KG1 (cell line): ENCODE measurements at regions not wholly inside any gene's neighbourhood (a gene's known extent, or its start where the extent isn't known, plus 50 kb on each side); places are given as distances from the start of the nearest gene placed in this dataset.

Experiments used
- DNase-seq: peaks from one replicate; lab custom pipeline; 2025; lab: John Stamatoyannopoulos, UW

GRCh38 chr18:22625406-22625805 lies 207.7 kb upstream of the CTAGE1 start:
- no peak for DNase-seq

DNA sequence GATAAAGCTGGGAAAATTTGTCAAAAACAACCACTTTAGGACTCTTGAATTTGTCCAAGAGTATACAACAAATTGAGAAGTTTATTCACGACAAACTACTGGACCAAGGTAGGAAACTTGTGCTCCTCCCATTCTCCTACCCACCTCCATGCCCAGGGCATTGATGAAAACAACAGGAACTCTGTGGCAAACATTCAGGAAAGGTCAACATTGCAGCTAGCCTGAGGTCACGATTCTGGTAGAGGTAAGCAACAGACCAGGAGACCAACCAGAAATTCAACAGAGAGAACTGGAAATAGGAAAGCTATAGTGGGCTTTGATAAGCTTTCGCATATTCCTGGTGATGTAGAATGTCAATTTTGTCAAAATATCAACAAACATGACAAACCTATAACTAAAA lies 209.1 kb upstream of the CTAGE1 start:
- no peak for DNase-seq

DNA sequence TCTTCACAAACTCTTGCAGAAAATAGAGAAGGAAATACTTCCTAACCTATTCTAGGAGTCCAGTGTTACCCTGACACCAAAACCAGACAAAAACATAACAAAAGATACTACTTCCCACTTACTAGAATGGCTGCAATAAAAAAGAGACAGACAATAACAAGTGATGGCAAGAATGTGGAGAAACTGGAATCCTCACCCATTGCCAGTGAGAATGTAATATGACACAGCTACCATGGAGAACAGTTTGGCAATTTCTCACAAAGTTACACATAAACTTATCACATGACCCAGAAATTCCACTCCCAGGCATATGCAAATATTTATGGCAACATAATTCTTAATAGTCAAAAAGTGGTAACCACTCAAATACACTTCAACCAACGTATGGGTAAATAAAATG lies 209.8 kb upstream of the CTAGE1 start:
- no peak for DNase-seq

DNA sequence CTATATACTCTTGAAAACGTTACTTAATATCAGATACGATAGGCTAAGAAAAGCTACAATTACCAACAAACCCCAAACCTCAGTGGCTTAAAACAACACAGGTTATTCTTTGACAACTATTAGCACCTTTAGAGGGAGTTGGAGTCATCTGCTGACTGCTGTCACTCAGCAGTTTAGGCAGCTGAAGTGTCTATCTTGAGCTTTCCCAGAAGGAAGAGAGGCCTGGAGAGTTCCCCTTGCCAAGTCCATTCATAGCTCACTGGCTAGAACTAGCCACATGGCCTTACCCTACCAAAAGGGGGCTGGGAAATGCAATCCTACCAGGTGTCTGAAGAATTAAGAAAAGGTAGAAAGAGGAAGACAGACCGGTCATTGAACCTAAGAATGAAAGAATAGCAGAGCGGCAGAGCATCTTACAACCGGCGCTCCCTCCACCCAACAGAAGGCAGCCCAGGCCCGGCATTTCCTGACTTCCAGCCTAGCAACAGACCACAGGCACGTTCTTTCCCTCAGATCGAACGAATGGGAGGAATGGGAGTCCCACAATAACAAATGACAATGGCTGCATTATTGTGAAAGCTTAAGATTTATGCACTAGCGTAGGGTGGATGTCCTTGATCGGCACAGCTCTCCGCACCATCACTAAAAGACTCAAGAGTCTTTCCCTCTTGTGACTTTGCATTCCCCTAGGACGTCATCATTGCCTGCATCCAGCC lies 211.2 kb upstream of the CTAGE1 start:
- DNase-seq: no peak

DNA sequence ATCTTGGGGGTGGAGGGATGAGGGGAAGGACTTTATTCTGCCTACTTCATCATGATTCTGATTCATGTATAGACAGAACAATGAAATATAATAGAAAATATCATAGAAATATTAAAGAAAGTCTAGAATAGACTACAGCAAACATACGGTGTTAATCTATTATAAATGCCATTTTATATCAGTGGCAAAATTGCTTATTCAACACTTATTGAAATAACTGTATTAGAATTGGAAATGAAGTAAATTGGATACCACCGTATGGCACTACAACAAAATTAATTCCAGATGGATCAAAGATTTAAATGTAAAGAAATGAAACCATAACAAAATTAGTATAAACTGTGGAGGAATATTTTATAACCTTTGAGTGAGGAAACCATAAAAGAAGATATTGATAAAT lies 213.3 kb upstream of the CTAGE1 start:
- DNase-seq: no peak

DNA sequence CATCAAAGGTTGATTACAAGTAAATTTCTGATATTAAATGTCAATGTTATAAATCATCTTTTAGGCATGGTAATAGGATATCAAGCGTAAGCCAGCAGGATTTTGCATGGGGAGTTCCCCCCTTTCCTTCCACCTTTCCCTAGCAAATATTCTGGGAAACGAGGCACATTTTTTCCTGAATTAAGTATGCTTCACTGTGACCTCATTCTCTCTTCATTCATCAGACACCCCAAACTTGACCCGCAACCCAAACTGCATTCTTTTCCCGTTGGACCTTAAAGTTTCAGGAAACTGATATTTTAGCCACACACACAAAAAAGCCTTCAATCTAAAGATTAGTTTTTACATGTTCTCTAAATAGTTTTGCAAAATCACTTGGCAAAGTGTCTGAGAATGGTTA lies 214.5 kb upstream of the CTAGE1 start:
- DNase-seq: no peak

DNA sequence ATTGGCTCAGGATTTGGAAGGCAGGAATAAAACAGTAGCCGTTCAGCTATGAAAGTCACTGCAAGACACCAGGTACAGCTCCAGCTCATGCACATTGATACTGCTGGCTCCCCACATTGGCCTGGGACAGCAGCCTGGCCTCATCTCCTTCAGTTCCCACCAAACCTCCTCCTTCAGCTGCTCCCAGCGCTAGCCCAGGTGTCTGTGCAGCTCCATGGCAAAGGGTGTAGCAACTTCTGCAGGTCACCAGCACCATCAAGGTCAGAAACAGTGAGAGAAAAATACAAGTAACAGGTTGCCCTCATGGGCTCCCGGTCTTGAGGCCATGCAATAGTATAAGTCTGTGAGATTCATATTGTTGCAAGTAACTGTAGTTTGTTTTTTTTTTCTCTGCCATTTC lies 216.7 kb upstream of the CTAGE1 start:
- no peak for DNase-seq

DNA sequence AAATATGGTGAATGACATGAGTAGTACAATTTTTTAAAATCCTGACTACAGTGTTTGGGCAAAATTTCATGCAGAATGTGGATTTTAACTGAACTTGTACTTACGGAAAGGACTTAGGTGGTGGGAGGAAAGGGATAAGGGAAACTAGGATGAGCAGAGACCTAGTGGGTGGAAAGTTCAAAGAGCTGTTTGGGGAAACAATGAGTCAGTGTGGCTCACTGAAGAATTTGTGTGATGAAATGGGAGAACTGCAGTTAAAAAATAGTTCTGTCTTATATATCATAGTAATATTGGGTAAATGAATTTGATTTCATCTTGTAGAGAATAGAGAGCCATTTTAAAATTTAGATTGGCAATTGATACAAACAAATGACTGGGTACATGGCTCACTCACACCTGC lies 220.1 kb upstream of the CTAGE1 start:
- DNase-seq: no peak

- no peak for DNase-seq
Observed at GRCh38 chr18:22639026-22639463, 221.3 kb upstream of the CTAGE1 start.

- no peak for DNase-seq
Observed at GRCh38 chr18:22639561-22639960, 221.8 kb upstream of the CTAGE1 start.

- no peak for DNase-seq
Observed at GRCh38 chr18:22640281-22640842, 222.6 kb upstream of the CTAGE1 start.

DNA sequence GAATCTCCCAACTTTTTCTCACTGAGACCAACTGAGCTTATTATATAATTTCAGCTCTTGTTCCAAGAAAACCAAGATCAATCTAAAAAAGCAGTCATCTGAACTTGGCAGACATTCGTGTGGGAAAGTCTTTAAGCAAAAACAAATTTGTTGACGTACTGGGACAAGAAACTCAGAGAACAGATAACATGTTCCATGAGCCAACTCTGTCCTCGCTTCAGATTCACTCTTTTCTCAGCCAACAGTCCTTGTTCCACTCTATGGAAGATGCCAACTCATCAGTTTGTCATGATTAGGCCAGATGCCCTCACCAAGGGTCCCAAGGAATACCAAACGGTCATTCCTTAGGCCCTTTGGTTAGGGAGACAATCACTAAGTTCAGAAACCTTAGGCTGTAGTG lies 224.2 kb upstream of the CTAGE1 start:
- DNase-seq: no peak

DNA sequence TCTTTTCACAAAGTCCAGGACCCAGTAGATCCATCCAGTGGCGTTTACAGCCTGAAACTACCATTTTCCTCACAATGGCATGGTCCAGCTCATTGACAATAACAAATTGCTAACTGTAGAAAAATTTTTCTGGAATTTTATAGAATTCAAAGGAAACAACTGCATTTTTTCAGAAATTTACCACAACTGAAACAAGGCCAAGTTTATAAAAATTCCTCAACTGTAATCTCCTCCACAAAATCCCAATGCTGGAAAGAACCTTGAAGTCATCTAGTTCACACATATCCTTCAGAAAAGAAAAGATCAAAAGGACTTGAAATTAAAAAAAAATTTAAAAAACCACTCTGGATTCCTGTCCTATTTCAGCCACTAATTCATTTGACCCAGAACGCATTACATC lies 226.0 kb upstream of the CTAGE1 start:
- no peak for DNase-seq

- no peak for DNase-seq
Observed at GRCh38 chr18:22650247-22650646, 232.5 kb upstream of the CTAGE1 start.

- DNase-seq: no peak
Observed at GRCh38 chr18:22657619-22658018, 239.9 kb upstream of the CTAGE1 start.

DNA sequence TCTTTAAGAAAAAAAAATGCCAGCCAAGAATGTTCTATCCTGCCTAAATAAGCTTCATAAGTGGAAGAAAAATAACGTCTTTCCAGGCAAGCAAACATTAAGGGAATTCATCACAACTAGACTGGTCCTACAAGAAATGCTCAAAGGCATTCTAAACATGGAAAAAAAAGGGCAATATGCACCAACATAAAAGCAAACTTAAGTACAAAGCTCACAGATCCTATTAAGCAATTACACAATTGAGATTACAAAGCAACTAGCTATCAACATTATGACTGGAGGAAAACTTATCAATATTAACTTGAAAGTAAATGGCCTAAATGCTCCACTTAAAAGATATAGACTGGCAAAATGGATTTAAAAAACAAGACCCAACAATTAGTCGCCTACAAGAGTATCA lies 240.6 kb upstream of the CTAGE1 start:
- DNase-seq: no peak

DNA sequence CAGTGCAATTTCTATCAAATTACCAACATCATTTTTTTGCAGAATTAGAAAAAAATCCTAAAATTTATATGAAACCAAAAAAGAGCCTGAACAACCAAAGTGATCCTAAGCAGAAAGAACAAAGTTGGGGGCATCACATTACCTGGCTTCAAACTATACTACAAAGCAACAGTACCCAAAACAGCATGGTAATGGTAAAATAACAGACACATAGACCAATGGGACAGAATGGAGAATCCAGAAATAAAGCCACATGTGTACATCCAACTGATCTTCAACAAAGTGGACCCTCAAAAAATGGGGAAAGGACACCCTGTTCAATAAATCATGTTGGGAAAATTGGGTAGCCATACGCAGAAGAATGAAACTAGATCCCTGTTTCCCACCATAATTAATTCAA lies 245.7 kb upstream of the CTAGE1 start:
- no peak for DNase-seq

GRCh38 chr18:22666411-22666940 lies 248.8 kb upstream of the CTAGE1 start:
- DNase-seq: no peak

DNA sequence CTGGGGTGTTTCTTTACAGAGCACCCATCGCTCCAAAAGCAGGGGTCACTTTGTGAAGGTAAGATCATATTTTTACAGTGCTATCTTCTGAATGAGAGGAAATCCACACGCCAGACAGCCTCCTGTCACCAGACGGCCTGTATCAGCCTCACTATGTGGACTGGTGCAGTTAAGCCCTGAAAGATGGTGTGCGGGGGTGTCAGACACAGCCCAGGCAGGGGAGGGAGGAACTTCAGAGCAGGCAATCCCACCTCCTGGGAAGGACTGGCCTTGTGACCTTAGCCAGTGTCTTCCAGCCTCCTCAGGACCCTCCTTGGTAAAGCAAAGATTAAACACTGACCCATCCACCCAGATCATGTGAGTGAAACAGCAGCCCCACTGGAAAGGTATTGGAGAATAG lies 249.4 kb upstream of the CTAGE1 start:
- no peak for DNase-seq

DNA sequence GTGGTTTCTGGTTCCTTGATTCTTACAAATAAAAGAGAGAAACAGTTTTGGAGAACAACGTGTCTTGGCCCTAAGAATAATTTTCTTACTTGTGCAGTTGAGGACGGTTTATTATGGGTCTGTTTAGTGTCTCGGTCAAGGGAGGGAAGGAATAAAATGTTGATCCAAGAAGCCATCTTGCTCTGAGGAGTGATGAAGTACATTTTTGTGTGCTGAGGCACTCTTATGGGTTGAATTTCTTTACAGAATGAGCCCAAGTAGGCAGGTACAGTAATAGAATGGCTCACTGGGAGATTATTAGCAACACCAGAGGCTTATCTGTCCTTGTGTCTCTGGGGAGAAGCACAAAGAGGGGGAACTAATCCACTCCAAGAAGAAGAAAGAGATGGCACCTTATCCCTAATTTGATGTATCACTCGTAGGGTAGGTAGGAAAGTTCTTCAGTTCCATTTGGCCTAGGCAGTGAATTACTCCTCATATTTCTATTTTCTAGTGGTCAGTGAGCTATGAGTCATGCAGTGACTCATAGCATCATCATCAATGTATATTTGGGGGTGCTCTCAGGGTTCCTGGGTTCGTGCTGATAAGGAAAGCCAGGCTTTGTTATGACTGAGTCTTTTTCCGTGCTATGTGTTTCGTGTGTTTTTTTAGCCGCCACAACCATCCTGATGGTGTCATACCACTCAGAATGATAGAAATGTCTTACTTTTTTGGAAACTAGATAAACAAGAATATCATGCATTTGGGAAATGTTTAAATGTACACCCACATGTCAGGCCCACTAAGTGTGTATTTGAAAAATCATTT lies 250.1 kb upstream of the CTAGE1 start:
- no peak for DNase-seq

DNA sequence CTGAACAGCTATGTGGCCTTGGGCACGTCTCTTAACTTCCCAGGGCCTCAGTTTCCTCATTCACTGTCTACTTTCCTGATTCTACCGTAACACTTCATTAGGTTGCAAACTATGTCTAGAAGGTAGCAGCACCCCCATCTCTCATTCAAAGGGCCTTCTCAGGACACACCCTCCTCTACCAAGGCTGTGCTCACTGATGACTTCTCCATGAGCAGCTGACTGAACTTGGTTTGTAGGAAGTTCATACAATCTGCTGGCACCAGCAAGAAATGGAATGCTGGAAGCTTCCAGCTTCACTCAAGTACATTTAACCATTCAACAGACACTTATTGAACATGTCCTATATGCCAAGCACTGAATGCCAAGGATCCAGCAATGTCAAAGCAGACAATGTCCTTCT lies 250.8 kb upstream of the CTAGE1 start:
- DNase-seq: no peak

GRCh38 chr18:22670914-22671313 lies 253.2 kb upstream of the CTAGE1 start:
- no peak for DNase-seq
